Endothelial cell of umbilical vein (primary cell): ENCODE measurements at regions not wholly inside any gene's neighbourhood (a gene's known extent, or its start where the extent isn't known, plus 50 kb on each side); places are given as distances from the start of the nearest gene placed in this dataset.

ENCODE experiments used
- BruUV-seq: library from RNA; stranded (reverse); fragments of 400-500 nt; replicated peaks from 2 replicates; lab custom pipeline; 2021; lab: Mats Ljungman, UMichigan
- CTCF ChIA-PET: fragments of 300-600, 350-600 bp; sonication (Branson Sonifier 250); formaldehyde crosslinking; loops from one replicate; lab custom pipeline; 2021; ENCODE audit warnings: antibody characterized with exemption, inconsistent platforms; lab: Charles Lee
- POLR2A ChIA-PET: fragments of 300-600, 350-600 bp; sonication (Branson Sonifier 250); formaldehyde crosslinking; loops from one replicate; lab custom pipeline; 2021; ENCODE audit warnings: antibody characterized with exemption, inconsistent platforms; lab: Charles Lee
- DNase-seq: peaks from one replicate; pipeline ENCODE4 v3.0.0-alpha.2; 2011; ENCODE audit warnings: low read depth, low spot score
- FAIRE-seq: peaks from 2 replicates; lab custom pipeline; 2011; peaks lifted over from hg19 to GRCh38; lab: Jason Lieb, UNC
- H2AFZ ChIP-seq: 2 replicates; pipeline ENCODE4 v1.6.0; 2012; ENCODE audit warnings: low read depth, low read length, control low read depth, inconsistent platforms
- H3K27ac ChIP-seq: 2 replicates; pipeline ENCODE4 v1.5.1; 2011; ENCODE audit warnings: low read depth, mild to moderate bottlenecking, control low read depth, low read length, moderate library complexity; ENCODE audit not compliant: insufficient read depth
- H3K27me3 ChIP-seq, 2 experiments: 2 replicates each; pipeline versions ENCODE4 v1.6.0 to v1.6.1; 2011; ENCODE audit warnings: low read length in 2 of 2, mixed read lengths in 1 of 2; ENCODE audit not compliant: control insufficient read depth in 2 of 2, insufficient read depth in 2 of 2
- H3K36me3 ChIP-seq, 2 experiments: 2 replicates in 1 of 2; 3 replicates in 1 of 2; pipeline ENCODE4 v1.5.1; 2011; ENCODE audit warnings: low read length in 2 of 2, mild to moderate bottlenecking in 1 of 2, moderate library complexity in 1 of 2; ENCODE audit not compliant: control insufficient read depth in 2 of 2, insufficient read depth in 2 of 2; ENCODE audit errors: extremely low read depth in 1 of 2
- H3K4me1 ChIP-seq: 3 replicates; pipeline ENCODE4 v1.5.1; 2011; ENCODE audit warnings: mild to moderate bottlenecking, low read length; ENCODE audit not compliant: control insufficient read depth, insufficient read depth; ENCODE audit errors: extremely low read depth
- H3K4me2 ChIP-seq: 2 replicates; pipeline ENCODE4 v1.6.1; 2011; ENCODE audit warnings: low read length, control low read depth, mixed read lengths; ENCODE audit not compliant: insufficient read depth
- H3K4me3 ChIP-seq, 3 experiments: fragments of 200-600 bp in 1 of 3; sonication (generic), shearing (Covaris generic) in 1 of 3; replicated peaks in 1 of 3; 2 replicates each; pipeline ENCODE4 v1.5.1; 2011 to 2016; ENCODE audit warnings: control low read depth in 3 of 3, low read length in 3 of 3, mild to moderate bottlenecking in 2 of 3, inconsistent platforms in 1 of 3, low read depth in 1 of 3, moderate library complexity in 1 of 3; ENCODE audit not compliant: insufficient read depth in 1 of 3
- H3K79me2 ChIP-seq: 2 replicates; pipeline ENCODE4 v1.6.0; 2012; ENCODE audit warnings: low read length, inconsistent platforms; ENCODE audit not compliant: control insufficient read depth, insufficient read depth
- H3K9ac ChIP-seq: replicated peaks from 2 replicates; pipeline ENCODE3; 2011; ENCODE audit warnings: low read length, control low read depth; ENCODE audit not compliant: insufficient read depth; ENCODE audit errors: extremely low read depth
- H3K9me1 ChIP-seq: replicated peaks from 3 replicates; pipeline ENCODE4 v1.6.0; 2011; ENCODE audit warnings: mild to moderate bottlenecking, low read length; ENCODE audit not compliant: control insufficient read depth, insufficient read depth; ENCODE audit errors: extremely low read depth
- H3K9me3 ChIP-seq: replicated peaks from 2 replicates; pipeline ENCODE4 v1.5.1; 2012; ENCODE audit warnings: low read length, inconsistent platforms; ENCODE audit not compliant: control insufficient read depth, insufficient read depth
- H4K20me1 ChIP-seq: replicated peaks from 2 replicates; pipeline ENCODE3; 2011; ENCODE audit warnings: mild to moderate bottlenecking, low read length; ENCODE audit not compliant: control insufficient read depth, insufficient read depth; ENCODE audit errors: extremely low read depth
- CTCF ChIP-seq, 2 donors: IDR thresholded peaks; 1 replicate in 1 of 2; 2 replicates in 1 of 2; pipeline ENCODE4 v1.5.1; 2011; ENCODE audit warnings: low read length in 2 of 2, mild to moderate bottlenecking in 2 of 2, moderate library complexity in 2 of 2, control low read depth in 1 of 2, inconsistent platforms in 1 of 2, low read depth in 1 of 2; ENCODE audit not compliant: insufficient read depth in 1 of 2; ENCODE audit errors: extremely low read depth in 1 of 2
- EZH2 ChIP-seq: IDR thresholded peaks from 2 replicates; pipeline ENCODE4 v1.6.1; 2012; ENCODE audit warnings: borderline replicate concordance, low read depth, mild to moderate bottlenecking, moderate library complexity, low read length, inconsistent platforms; ENCODE audit not compliant: severe bottlenecking
- FOS ChIP-seq: IDR thresholded peaks from 2 replicates; pipeline ENCODE4 v1.6.1; 2011; ENCODE audit warnings: mild to moderate bottlenecking, low read length, moderate library complexity, borderline replicate concordance; ENCODE audit not compliant: insufficient read depth
- GATA2 ChIP-seq: IDR thresholded peaks from 2 replicates; pipeline ENCODE4 v1.7.0; 2011; ENCODE audit warnings: low read depth, mild to moderate bottlenecking, moderate library complexity, mixed read lengths, low read length; ENCODE audit not compliant: insufficient read length, insufficient read depth
- JUN ChIP-seq: IDR thresholded peaks from 2 replicates; pipeline ENCODE4 v1.6.1; 2011; ENCODE audit warnings: borderline replicate concordance, low read depth; ENCODE audit not compliant: insufficient read length, insufficient read depth
- MYC ChIP-seq: IDR thresholded peaks from one replicate; pipeline ENCODE4 v1.6.1; 2011; ENCODE audit warnings: mild to moderate bottlenecking, low read depth, low read length
- POLR2A ChIP-seq: IDR thresholded peaks from 2 replicates; pipeline ENCODE4 v1.6.1; 2012; ENCODE audit warnings: low read depth, mild to moderate bottlenecking, control low read depth, low read length
- POLR2AphosphoS5 ChIP-seq: IDR thresholded peaks from 2 replicates; pipeline ENCODE4 v1.6.1; 2012; ENCODE audit warnings: low read depth, mild to moderate bottlenecking, control low read depth, low read length, moderate library complexity; ENCODE audit not compliant: insufficient read depth
- dilution Hi-C: fragments of 300-500 bp; cut with MboI; formaldehyde crosslinking; loops from one replicate; pipeline ENCODE4 v1.15.0; 2019; ENCODE audit warnings: low sequenced_read_pairs; ENCODE audit not compliant: extremely low pct_ligation_motif_present
- intact Hi-C: fragments of 100-400 bp; cut with micrococcal nuclease; formaldehyde crosslinking; loops from one replicate; pipeline ENCODE4 v1.10.0; 2022
- TF ChIP-seq, protein P1 (sequence below): IDR thresholded peaks from 2 replicates; pipeline ENCODE4 v1.6.1; 2011; ENCODE audit not compliant: insufficient read depth, insufficient read length

DNA sequence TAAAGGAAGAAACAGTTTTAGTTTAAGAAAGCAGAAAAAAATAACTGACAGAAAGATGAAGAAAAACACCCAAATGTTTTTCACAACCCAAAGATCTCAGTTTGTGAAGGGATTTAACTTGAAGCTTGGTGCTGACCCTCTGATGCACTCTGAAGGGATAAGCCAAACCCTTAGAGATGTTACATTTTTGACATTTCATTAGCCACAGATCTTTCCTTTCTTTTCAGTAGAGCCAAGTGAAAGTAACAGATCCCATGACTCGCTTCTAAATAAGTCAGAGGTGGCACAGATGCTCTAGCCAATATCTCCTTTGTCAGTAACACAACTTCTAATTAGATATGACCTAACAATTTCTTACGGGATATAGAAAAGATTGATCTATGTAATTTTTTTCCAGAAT is 394.5 kb upstream of the EDIL3 start:
- H2AFZ ChIP-seq: no peak overlapping the region
- dilution Hi-C loops (no loop called here), intact Hi-C loops (no loop called here)
- no peak overlapping the region for H3K9ac ChIP-seq
- H3K79me2 ChIP-seq: no peaks in the 10 kb centered on the region
- no peak overlapping the region for H3K27ac ChIP-seq
- H3K9me1 ChIP-seq: no peaks in the 10 kb centered on the region
- H3K27me3 ChIP-seq: no peaks in the 10 kb centered on the region
- TF ChIP-seq CTCF (IDR thresholded peaks at IDR 0.05; ENCODE audit: extremely low read depth in 1 of 2, insufficient read depth in 1 of 2, low read depth in 1 of 2, low read length in 2 of 2): no peak
- FAIRE-seq (no peak), DNase-seq (no peak)
- no peaks in the 10 kb centered on the region for H3K4me1 ChIP-seq
- H3K9me3 ChIP-seq: no peaks in the 10 kb centered on the region
- no peak overlapping the region for H3K4me3 ChIP-seq
- ChIA-PET CTCF (no interaction called here), POLR2A (no interaction called here)
- no peaks in the 10 kb centered on the region for H4K20me1 ChIP-seq
- no TSS peak for BruUV-seq
- H3K36me3 ChIP-seq: no peaks in the 10 kb centered on the region
- no peak overlapping the region for H3K4me2 ChIP-seq

DNA sequence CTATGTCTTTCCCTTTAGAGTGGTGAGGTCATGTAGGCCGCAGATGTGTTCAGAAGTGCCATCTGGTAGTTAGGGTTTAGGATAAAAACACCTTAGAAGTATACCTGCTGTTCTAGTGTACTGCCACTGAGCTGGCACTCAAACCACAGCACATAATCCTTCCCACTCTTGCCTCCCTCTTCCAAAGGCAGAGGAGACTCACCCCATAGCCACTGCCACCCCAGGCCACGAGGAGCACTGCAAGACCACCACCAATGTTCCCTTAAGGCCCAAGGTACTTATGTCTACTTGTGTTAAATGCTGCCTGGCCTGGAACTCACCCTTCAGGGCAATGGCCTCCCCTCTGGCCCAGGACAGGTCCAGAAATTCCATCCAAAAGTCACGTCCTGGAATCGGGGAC is 379.5 kb upstream of the EDIL3 start:
- H2AFZ ChIP-seq: no peak overlapping the region
- H3K9me3 ChIP-seq: no peaks in the 10 kb centered on the region
- no peaks in the 10 kb centered on the region for H3K4me1 ChIP-seq
- H3K4me2 ChIP-seq: no peak overlapping the region
- POLR2A ChIA-PET: no interaction called here
- H4K20me1 ChIP-seq: no peaks in the 10 kb centered on the region
- H3K27ac ChIP-seq: no peak overlapping the region
- FAIRE-seq (no peak), DNase-seq (no peak)
- H3K36me3 ChIP-seq: no peaks in the 10 kb centered on the region
- intact Hi-C loops (no loop called here), dilution Hi-C loops (no loop called here)
- no peak overlapping the region for H3K9ac ChIP-seq
- no peak for TF ChIP-seq POLR2AphosphoS5
- TF ChIP-seq EZH2: no peak
- no peak for TF ChIP-seq GATA2
- no peak for TF ChIP-seq FOS
- TF ChIP-seq POLR2A: no peak
- no peak for TF ChIP-seq CTCF (IDR thresholded peaks at IDR 0.05; ENCODE audit: extremely low read depth in 1 of 2, insufficient read depth in 1 of 2, low read depth in 1 of 2, low read length in 2 of 2)
- no peak for TF ChIP-seq JUN
- TF ChIP-seq, protein P1, sequence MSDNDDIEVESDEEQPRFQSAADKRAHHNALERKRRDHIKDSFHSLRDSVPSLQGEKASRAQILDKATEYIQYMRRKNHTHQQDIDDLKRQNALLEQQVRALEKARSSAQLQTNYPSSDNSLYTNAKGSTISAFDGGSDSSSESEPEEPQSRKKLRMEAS: no peak
- TF ChIP-seq MYC: no peak
- no peaks in the 10 kb centered on the region for H3K9me1 ChIP-seq
- CTCF ChIA-PET: no interaction called here
- no peak overlapping the region for H3K4me3 ChIP-seq
- no peaks in the 10 kb centered on the region for H3K79me2 ChIP-seq
- no TSS peak for BruUV-seq
- H3K27me3 ChIP-seq: no peaks in the 10 kb centered on the region
